ENCODE measurements at regions not wholly inside any gene's neighbourhood (a gene's known extent, or its start where the extent isn't known, plus 50 kb on each side); places are given as distances from the start of the nearest gene placed in this dataset.

DNA sequence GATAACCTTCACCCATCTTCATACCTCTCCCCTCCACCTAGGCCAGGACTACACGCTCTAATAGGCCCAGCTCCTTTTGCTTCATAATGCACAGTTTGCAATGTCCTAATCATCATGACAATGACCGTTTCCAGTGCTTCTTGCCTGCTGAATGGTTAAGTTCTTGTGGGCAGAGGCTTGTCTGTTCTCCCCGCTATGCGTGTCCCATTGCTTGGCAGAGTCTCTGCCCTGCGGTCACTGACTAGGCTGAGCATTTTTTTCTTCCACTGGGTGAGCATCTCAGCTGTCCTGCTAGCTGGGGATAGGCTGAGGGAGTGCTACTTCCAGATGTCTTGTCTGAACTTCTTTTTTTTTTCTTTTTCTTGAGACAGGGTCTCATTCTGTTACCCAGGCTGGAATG lies 314.7 kb downstream of the UQCRFS1 start:
- Histone ChIP-seq H2AFZ (ENCODE audit: low read length) (no peak overlapping the region), H3K4me3 (ENCODE audit: low read length, poor library complexity, severe bottlenecking) (no peak overlapping the region), H4K20me1 (ENCODE audit: insufficient read depth, low read length, poor library complexity, severe bottlenecking) (no peaks in the 10 kb centered on the region), H3K27me3 (ENCODE audit: insufficient read depth, low read length, poor library complexity, severe bottlenecking) (no peaks in the 10 kb centered on the region), H3F3A (ENCODE audit: low read depth) (no peaks in the 10 kb centered on the region), H3K79me2 (ENCODE audit: insufficient read depth, low read length) (no peaks in the 10 kb centered on the region), H3K4me2 (ENCODE audit: low read depth, low read length, poor library complexity, severe bottlenecking) (no peak overlapping the region), H3K9me3 (ENCODE audit: insufficient read depth, low read depth, low read length) (peaks cover 8% of the 10 kb centered on the region; the same call in 1 of the 2 replicates), H3K9ac (ENCODE audit: low read depth, low read length, poor library complexity, severe bottlenecking) (no peak overlapping the region), H3K36me3 (ENCODE audit: insufficient read depth, low read length) (no peaks in the 10 kb centered on the region), H3K4me1 (ENCODE audit: insufficient read depth, low read length, poor library complexity, severe bottlenecking) (no peaks in the 10 kb centered on the region), H3K9me2 (replicated peaks; ENCODE audit: low read depth, low read length) (no peaks in the 10 kb centered on the region)
- TF ChIP-seq, protein P1, sequence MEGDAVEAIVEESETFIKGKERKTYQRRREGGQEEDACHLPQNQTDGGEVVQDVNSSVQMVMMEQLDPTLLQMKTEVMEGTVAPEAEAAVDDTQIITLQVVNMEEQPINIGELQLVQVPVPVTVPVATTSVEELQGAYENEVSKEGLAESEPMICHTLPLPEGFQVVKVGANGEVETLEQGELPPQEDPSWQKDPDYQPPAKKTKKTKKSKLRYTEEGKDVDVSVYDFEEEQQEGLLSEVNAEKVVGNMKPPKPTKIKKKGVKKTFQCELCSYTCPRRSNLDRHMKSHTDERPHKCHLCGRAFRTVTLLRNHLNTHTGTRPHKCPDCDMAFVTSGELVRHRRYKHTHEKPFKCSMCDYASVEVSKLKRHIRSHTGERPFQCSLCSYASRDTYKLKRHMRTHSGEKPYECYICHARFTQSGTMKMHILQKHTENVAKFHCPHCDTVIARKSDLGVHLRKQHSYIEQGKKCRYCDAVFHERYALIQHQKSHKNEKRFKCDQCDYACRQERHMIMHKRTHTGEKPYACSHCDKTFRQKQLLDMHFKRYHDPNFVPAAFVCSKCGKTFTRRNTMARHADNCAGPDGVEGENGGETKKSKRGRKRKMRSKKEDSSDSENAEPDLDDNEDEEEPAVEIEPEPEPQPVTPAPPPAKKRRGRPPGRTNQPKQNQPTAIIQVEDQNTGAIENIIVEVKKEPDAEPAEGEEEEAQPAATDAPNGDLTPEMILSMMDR (conservative IDR thresholded peaks at IDR 0.05; ENCODE audit: low read length) = no peak
- TF ChIP-seq EZH2phosphoT487 (IDR thresholded peaks at IDR 0.05; ENCODE audit: borderline replicate concordance) = no peak

GRCh38 chr19:28889941-28890670 lies 322.8 kb downstream of the UQCRFS1 start:
- H3K9ac ChIP-seq (ENCODE audit: low read depth, low read length, poor library complexity, severe bottlenecking) = no peak overlapping the region
- H3K36me3 ChIP-seq (ENCODE audit: insufficient read depth, low read length) = no peaks in the 10 kb centered on the region
- no peaks in the 10 kb centered on the region for H3K79me2 ChIP-seq (ENCODE audit: insufficient read depth, low read length)
- no peaks in the 10 kb centered on the region for H3F3A ChIP-seq (ENCODE audit: low read depth)
- H3K27me3 ChIP-seq (ENCODE audit: insufficient read depth, low read length, poor library complexity, severe bottlenecking) = no peaks in the 10 kb centered on the region
- no peak overlapping the region for H3K4me2 ChIP-seq (ENCODE audit: low read depth, low read length, poor library complexity, severe bottlenecking)
- no peak overlapping the region for H2AFZ ChIP-seq (ENCODE audit: low read length)
- H3K4me1 ChIP-seq (ENCODE audit: insufficient read depth, low read length, poor library complexity, severe bottlenecking) = no peaks in the 10 kb centered on the region
- H3K9me3 ChIP-seq (ENCODE audit: insufficient read depth, low read depth, low read length) = peaks cover 5% of the 10 kb centered on the region; the same call in 1 of the 2 replicates
- TF ChIP-seq, protein P1 (conservative IDR thresholded peaks at IDR 0.05; ENCODE audit: low read length) = no peak
- no peak for TF ChIP-seq EZH2phosphoT487 (IDR thresholded peaks at IDR 0.05; ENCODE audit: borderline replicate concordance)
- H3K4me3 ChIP-seq (ENCODE audit: low read length, poor library complexity, severe bottlenecking) = no peak overlapping the region
- H3K9me2 ChIP-seq (replicated peaks; ENCODE audit: low read depth, low read length) = no peaks in the 10 kb centered on the region
- H4K20me1 ChIP-seq (ENCODE audit: insufficient read depth, low read length, poor library complexity, severe bottlenecking) = no peaks in the 10 kb centered on the region

DNA sequence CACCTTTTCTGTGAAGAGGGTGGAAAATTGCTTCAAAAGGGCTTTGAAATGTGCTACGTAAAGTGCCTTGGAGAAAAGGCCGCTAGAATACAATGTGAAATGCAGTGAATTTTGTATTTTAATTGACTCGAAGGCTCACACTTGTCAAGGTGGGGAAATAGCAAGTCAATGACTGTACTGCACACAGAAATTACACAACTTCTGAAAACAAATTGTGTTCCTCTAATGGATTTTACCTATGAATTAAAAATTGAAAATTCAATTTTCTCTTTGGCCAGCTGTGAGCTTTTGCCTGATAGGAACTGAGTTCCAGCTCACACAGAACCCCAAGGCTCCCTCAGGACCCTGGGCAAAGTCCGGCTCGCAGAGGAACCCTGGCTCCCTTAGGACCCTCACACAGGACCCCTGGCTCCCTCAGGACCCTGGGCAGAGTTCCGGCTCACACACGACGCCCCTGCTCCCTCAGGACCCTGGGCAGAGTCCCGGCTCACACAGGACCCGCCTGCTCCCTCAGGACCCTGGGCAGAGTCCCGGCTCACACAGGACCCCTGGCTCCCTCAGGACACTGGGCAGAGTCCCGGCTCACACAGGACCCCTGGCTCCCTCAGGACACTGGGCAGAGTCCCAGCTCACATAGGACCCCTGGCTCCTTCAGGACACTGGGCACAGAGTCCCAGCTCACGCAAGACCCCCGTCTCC lies 324.9 kb downstream of the UQCRFS1 start:
- peaks cover 5% of the 10 kb centered on the region; the same call in 1 of the 2 replicates for H3K9me3 ChIP-seq (ENCODE audit: insufficient read depth, low read depth, low read length)
- H3K36me3 ChIP-seq (ENCODE audit: insufficient read depth, low read length) = no peaks in the 10 kb centered on the region
- H3K4me1 ChIP-seq (ENCODE audit: insufficient read depth, low read length, poor library complexity, severe bottlenecking) = no peaks in the 10 kb centered on the region
- no peak overlapping the region for H2AFZ ChIP-seq (ENCODE audit: low read length)
- H3K27me3 ChIP-seq (ENCODE audit: insufficient read depth, low read length, poor library complexity, severe bottlenecking) = no peaks in the 10 kb centered on the region
- no peaks in the 10 kb centered on the region for H3K9me2 ChIP-seq (replicated peaks; ENCODE audit: low read depth, low read length)
- H3K79me2 ChIP-seq (ENCODE audit: insufficient read depth, low read length) = no peaks in the 10 kb centered on the region
- H4K20me1 ChIP-seq (ENCODE audit: insufficient read depth, low read length, poor library complexity, severe bottlenecking) = no peaks in the 10 kb centered on the region
- no peak overlapping the region for H3K9ac ChIP-seq (ENCODE audit: low read depth, low read length, poor library complexity, severe bottlenecking)
- no peak overlapping the region for H3K4me3 ChIP-seq (ENCODE audit: low read length, poor library complexity, severe bottlenecking)
- no peaks in the 10 kb centered on the region for H3F3A ChIP-seq (ENCODE audit: low read depth)
- no peak overlapping the region for H3K4me2 ChIP-seq (ENCODE audit: low read depth, low read length, poor library complexity, severe bottlenecking)
- TF ChIP-seq, protein P1 (conservative IDR thresholded peaks at IDR 0.05; ENCODE audit: low read length) = no peak
- no peak for TF ChIP-seq EZH2phosphoT487 (IDR thresholded peaks at IDR 0.05; ENCODE audit: borderline replicate concordance)

Data from Loucy (cell line).